ENCODE measurements at regions not wholly inside any gene's neighbourhood (a gene's known extent, or its start where the extent isn't known, plus 50 kb on each side); places are given as distances from the start of the nearest gene placed in this dataset.

DNA sequence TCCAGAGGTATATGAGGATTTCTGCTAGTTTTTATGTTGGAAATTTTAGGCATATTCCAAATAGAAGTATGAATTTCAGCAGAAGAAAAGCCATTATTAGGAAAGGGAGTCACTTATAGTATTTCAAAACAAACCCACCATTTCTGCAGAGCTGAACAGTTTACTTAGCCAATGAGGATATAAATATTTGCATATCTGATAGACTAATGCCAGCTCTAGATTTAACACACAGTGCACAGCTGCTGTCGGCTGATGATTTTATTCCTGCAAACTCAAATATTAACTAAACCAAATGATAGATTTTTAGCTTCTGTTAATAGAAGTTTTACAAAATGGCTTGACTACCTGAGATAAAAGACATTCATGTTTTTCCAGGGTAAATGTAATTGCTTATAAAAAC is 375.8 kb upstream of the FANCL start:
- Histone ChIP-seq H3K27ac (ENCODE audit: low read depth, low read length) (no peak overlapping the region), H3K36me3 (ENCODE audit: control insufficient read depth in 3 of 3, insufficient read depth in 3 of 3, low read length in 3 of 3) (no peaks in the 10 kb centered on the region), H3K4me3 (ENCODE audit: low read length in 3 of 3) (no peak overlapping the region), H3K9ac (ENCODE audit: low read depth in 1 of 3, low read length in 3 of 3) (no peak overlapping the region), H3K4me1 (ENCODE audit: control insufficient read depth in 3 of 3, insufficient read depth in 3 of 3, low read length in 3 of 3) (no peaks in the 10 kb centered on the region), H3K9me3 (ENCODE audit: control insufficient read depth in 3 of 3, low read length in 3 of 3) (no peaks in the 10 kb centered on the region), H3K27me3 (ENCODE audit: control insufficient read depth in 3 of 3, insufficient read depth in 3 of 3, low read length in 3 of 3) (no peaks in the 10 kb centered on the region)

DNA sequence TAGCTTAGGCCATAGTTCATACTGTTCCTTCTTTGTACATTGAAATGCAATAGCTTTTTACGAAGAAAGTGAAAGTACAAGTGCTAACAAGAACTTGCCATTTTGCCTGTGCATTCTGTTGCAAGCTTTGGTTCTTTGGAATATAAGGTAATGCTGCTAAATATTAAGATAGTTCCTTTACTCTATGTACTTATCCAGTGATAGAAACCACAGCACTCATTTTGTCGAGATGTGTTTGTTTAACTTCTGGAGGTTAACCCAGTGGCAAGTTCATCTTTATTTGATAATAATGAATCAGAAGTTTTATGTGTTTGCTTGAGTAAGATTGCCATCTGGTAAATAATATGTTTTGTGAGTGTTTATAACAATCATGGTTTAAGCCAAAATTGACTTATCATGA is 373.1 kb upstream of the FANCL start:
- no peak overlapping the region for H3K4me3 ChIP-seq (ENCODE audit: low read length in 3 of 3)
- no peaks in the 10 kb centered on the region for H3K36me3 ChIP-seq (ENCODE audit: control insufficient read depth in 3 of 3, insufficient read depth in 3 of 3, low read length in 3 of 3)
- no peaks in the 10 kb centered on the region for H3K9me3 ChIP-seq (ENCODE audit: control insufficient read depth in 3 of 3, low read length in 3 of 3)
- no peaks in the 10 kb centered on the region for H3K4me1 ChIP-seq (ENCODE audit: control insufficient read depth in 3 of 3, insufficient read depth in 3 of 3, low read length in 3 of 3)
- H3K27ac ChIP-seq (ENCODE audit: low read depth, low read length), result no peak overlapping the region
- no peak overlapping the region for H3K9ac ChIP-seq (ENCODE audit: low read depth in 1 of 3, low read length in 3 of 3)
- H3K27me3 ChIP-seq (ENCODE audit: control insufficient read depth in 3 of 3, insufficient read depth in 3 of 3, low read length in 3 of 3), result no peaks in the 10 kb centered on the region

DNA sequence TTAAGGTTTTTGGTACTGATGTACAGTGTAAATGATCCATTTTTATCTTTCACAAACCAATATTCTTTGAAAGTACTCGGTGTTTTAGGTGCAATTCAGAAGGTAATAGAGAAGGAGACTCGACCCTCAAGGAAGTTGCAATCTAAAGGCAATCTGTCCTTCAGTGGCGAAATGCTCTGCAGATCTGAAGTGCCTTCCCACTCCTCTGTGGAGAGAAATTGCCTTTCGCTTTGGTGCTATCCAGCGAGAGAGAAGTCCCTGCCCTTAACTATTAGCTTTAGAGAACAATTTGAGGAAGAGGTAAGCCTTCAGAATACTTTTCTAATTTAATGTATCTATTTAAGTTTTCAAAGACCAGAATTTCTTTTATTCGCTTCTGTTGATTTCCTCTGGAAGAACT is 371.8 kb upstream of the FANCL start:
- H3K4me3 ChIP-seq (ENCODE audit: low read length in 3 of 3), result no peak overlapping the region
- H3K27ac ChIP-seq (ENCODE audit: low read depth, low read length), result no peak overlapping the region
- H3K9ac ChIP-seq (ENCODE audit: low read depth in 1 of 3, low read length in 3 of 3), result no peak overlapping the region
- no peaks in the 10 kb centered on the region for H3K27me3 ChIP-seq (ENCODE audit: control insufficient read depth in 3 of 3, insufficient read depth in 3 of 3, low read length in 3 of 3)
- H3K36me3 ChIP-seq (ENCODE audit: control insufficient read depth in 3 of 3, insufficient read depth in 3 of 3, low read length in 3 of 3), result no peaks in the 10 kb centered on the region
- H3K4me1 ChIP-seq (ENCODE audit: control insufficient read depth in 3 of 3, insufficient read depth in 3 of 3, low read length in 3 of 3), result no peaks in the 10 kb centered on the region
- no peaks in the 10 kb centered on the region for H3K9me3 ChIP-seq (ENCODE audit: control insufficient read depth in 3 of 3, low read length in 3 of 3)

DNA sequence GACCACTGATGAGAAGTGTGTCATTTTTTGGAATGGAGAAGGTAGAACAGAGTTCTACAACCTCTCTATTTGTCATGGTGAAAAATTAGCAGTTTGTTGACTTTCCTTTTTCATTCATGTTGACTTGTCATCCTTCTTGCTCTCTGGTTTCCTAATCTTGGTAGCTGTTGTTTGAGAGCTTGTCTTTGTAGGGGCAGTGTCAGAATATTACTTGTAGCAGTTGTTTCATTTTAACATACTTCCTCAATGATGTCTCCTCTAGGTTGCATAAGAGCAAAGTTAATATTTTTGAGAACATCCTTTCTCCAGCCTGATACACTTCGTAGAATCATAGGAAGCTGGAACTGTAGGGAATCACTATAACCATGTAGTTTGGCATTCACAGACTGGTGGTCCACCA is 368.2 kb upstream of the FANCL start:
- Histone ChIP-seq H3K36me3 (ENCODE audit: control insufficient read depth in 3 of 3, insufficient read depth in 3 of 3, low read length in 3 of 3) (no peaks in the 10 kb centered on the region), H3K9ac (ENCODE audit: low read depth in 1 of 3, low read length in 3 of 3) (no peak overlapping the region), H3K4me3 (ENCODE audit: low read length in 3 of 3) (no peak overlapping the region), H3K27ac (ENCODE audit: low read depth, low read length) (no peak overlapping the region), H3K4me1 (ENCODE audit: control insufficient read depth in 3 of 3, insufficient read depth in 3 of 3, low read length in 3 of 3) (no peaks in the 10 kb centered on the region), H3K27me3 (ENCODE audit: control insufficient read depth in 3 of 3, insufficient read depth in 3 of 3, low read length in 3 of 3) (no peaks in the 10 kb centered on the region), H3K9me3 (ENCODE audit: control insufficient read depth in 3 of 3, low read length in 3 of 3) (no peaks in the 10 kb centered on the region)

DNA sequence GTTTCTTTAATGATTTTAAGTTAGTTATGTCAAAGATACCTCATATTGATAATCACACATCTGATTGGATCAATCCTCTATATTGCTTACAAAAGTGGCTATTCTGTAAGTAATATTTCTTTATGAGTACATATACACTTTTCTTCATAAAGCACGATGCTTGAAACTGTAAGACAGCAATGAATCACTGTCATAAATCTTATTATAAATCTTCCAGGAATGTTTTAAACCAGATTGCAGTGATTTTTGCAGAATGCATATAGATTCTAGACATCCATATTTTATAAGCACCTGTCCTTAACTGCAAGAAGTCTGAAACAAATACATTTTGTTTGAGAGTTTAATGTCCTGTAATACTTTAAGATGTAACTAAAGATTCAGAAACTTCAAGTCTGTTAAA is 367.0 kb upstream of the FANCL start:
- H3K9me3 ChIP-seq (ENCODE audit: control insufficient read depth in 3 of 3, low read length in 3 of 3), result no peaks in the 10 kb centered on the region
- no peaks in the 10 kb centered on the region for H3K4me1 ChIP-seq (ENCODE audit: control insufficient read depth in 3 of 3, insufficient read depth in 3 of 3, low read length in 3 of 3)
- H3K27me3 ChIP-seq (ENCODE audit: control insufficient read depth in 3 of 3, insufficient read depth in 3 of 3, low read length in 3 of 3), result no peaks in the 10 kb centered on the region
- no peak overlapping the region for H3K4me3 ChIP-seq (ENCODE audit: low read length in 3 of 3)
- H3K27ac ChIP-seq (ENCODE audit: low read depth, low read length), result no peak overlapping the region
- H3K36me3 ChIP-seq (ENCODE audit: control insufficient read depth in 3 of 3, insufficient read depth in 3 of 3, low read length in 3 of 3), result no peaks in the 10 kb centered on the region
- no peak overlapping the region for H3K9ac ChIP-seq (ENCODE audit: low read depth in 1 of 3, low read length in 3 of 3)

DNA sequence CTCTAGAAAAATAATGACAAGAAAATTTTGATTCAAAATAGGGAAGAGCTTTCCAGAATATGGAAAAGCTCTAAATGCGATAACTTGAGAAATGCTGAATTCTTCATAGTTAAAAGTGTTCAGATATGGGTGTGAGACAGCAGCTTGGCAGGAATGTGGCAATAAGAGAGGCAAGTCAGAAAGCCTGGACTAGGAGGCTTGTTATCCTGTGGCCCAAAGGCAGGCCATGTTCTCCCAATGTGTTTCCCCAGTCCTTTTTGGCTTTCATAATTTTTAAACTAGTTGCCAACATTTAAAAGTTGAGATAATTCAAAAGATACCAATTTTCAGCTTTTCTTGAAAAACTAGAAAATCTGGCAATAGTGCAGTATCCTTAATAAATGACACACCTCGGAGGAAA is 366.3 kb upstream of the FANCL start:
- Histone ChIP-seq H3K36me3 (ENCODE audit: control insufficient read depth in 3 of 3, insufficient read depth in 3 of 3, low read length in 3 of 3) (no peaks in the 10 kb centered on the region), H3K27ac (ENCODE audit: low read depth, low read length) (no peak overlapping the region), H3K9ac (ENCODE audit: low read depth in 1 of 3, low read length in 3 of 3) (no peak overlapping the region), H3K4me3 (ENCODE audit: low read length in 3 of 3) (no peak overlapping the region), H3K27me3 (ENCODE audit: control insufficient read depth in 3 of 3, insufficient read depth in 3 of 3, low read length in 3 of 3) (no peaks in the 10 kb centered on the region), H3K4me1 (ENCODE audit: control insufficient read depth in 3 of 3, insufficient read depth in 3 of 3, low read length in 3 of 3) (no peaks in the 10 kb centered on the region), H3K9me3 (ENCODE audit: control insufficient read depth in 3 of 3, low read length in 3 of 3) (no peaks in the 10 kb centered on the region)

DNA sequence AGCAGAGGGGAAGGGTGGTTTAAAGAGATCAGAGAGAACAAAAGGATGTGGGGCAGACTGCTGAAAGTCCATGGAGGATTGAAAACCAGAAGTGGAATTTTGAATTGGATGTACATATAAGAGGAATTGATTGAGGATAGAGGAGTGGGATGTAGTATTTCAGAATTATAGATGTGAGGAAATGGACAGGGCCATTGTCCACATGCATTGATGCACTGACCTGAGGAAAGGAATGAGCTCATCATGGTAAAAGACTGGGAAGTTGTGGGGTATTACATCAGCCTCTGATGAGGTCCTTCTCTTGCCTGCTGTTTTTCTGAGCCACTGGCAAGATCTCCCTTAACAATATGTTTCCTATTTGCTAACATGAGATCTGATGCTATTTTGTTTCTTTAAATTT is 365.7 kb upstream of the FANCL start:
- no peaks in the 10 kb centered on the region for H3K27me3 ChIP-seq (ENCODE audit: control insufficient read depth in 3 of 3, insufficient read depth in 3 of 3, low read length in 3 of 3)
- H3K27ac ChIP-seq (ENCODE audit: low read depth, low read length), result no peak overlapping the region
- H3K9ac ChIP-seq (ENCODE audit: low read depth in 1 of 3, low read length in 3 of 3), result no peak overlapping the region

DNA sequence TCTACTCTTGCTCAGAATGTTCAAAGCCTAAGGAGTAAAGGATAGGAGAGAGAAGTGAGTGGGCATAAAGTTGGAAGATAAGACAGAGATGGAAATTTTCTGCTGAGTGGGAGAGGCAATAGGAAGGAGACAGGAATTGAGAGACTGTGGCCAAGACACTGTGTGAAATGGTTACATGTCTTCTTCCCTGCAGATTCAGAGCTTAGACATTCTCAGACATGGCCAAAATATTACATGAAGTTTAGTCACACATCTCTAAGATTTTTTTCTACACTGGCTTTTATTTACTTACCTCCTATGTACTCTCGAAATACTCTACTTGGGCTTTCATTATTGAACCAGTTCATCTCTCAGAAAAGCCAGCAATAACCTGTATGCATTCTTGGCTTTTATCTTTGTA is 363.0 kb upstream of the FANCL start:
- no peaks in the 10 kb centered on the region for H3K36me3 ChIP-seq (ENCODE audit: control insufficient read depth in 3 of 3, insufficient read depth in 3 of 3, low read length in 3 of 3)
- no peak overlapping the region for H3K27ac ChIP-seq (ENCODE audit: low read depth, low read length)
- H3K9me3 ChIP-seq (ENCODE audit: control insufficient read depth in 3 of 3, low read length in 3 of 3), result no peaks in the 10 kb centered on the region
- H3K4me3 ChIP-seq (ENCODE audit: low read length in 3 of 3), result no peak overlapping the region
- no peaks in the 10 kb centered on the region for H3K4me1 ChIP-seq (ENCODE audit: control insufficient read depth in 3 of 3, insufficient read depth in 3 of 3, low read length in 3 of 3)
- H3K9ac ChIP-seq (ENCODE audit: low read depth in 1 of 3, low read length in 3 of 3), result no peak overlapping the region
- no peaks in the 10 kb centered on the region for H3K27me3 ChIP-seq (ENCODE audit: control insufficient read depth in 3 of 3, insufficient read depth in 3 of 3, low read length in 3 of 3)

More for the DNA sequence above, 365.7 kb upstream of the FANCL start:
- no peak overlapping the region for H3K4me3 ChIP-seq (ENCODE audit: low read length in 3 of 3)
- H3K4me1 ChIP-seq (ENCODE audit: control insufficient read depth in 3 of 3, insufficient read depth in 3 of 3, low read length in 3 of 3), result no peaks in the 10 kb centered on the region
- no peaks in the 10 kb centered on the region for H3K36me3 ChIP-seq (ENCODE audit: control insufficient read depth in 3 of 3, insufficient read depth in 3 of 3, low read length in 3 of 3)
- no peaks in the 10 kb centered on the region for H3K9me3 ChIP-seq (ENCODE audit: control insufficient read depth in 3 of 3, low read length in 3 of 3)

DNA sequence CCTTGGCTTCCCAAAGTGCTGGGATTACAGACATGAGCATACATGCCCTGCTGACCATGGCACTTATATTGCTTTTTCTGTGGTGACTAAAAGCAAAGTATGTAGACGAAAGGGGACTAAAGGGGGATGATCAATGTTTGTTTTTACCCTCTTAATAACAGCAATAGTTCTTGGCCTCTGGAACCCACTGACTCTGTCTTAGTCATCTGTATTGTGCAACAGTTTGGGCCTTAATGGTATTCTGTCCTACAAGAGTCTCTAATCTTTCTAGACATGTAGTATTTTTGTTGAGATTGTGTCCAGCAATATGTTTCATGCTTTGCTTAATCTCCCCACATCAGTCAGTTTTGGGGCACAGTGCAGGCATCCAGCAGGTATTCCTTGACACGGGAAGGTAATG is 359.9 kb upstream of the FANCL start:
- Histone ChIP-seq H3K9ac (ENCODE audit: low read depth in 1 of 3, low read length in 3 of 3) (no peak overlapping the region), H3K9me3 (ENCODE audit: control insufficient read depth in 3 of 3, low read length in 3 of 3) (no peaks in the 10 kb centered on the region), H3K4me3 (ENCODE audit: low read length in 3 of 3) (no peak overlapping the region), H3K27ac (ENCODE audit: low read depth, low read length) (no peak overlapping the region), H3K36me3 (ENCODE audit: control insufficient read depth in 3 of 3, insufficient read depth in 3 of 3, low read length in 3 of 3) (no peaks in the 10 kb centered on the region), H3K4me1 (ENCODE audit: control insufficient read depth in 3 of 3, insufficient read depth in 3 of 3, low read length in 3 of 3) (no peaks in the 10 kb centered on the region), H3K27me3 (ENCODE audit: control insufficient read depth in 3 of 3, insufficient read depth in 3 of 3, low read length in 3 of 3) (no peaks in the 10 kb centered on the region)

DNA sequence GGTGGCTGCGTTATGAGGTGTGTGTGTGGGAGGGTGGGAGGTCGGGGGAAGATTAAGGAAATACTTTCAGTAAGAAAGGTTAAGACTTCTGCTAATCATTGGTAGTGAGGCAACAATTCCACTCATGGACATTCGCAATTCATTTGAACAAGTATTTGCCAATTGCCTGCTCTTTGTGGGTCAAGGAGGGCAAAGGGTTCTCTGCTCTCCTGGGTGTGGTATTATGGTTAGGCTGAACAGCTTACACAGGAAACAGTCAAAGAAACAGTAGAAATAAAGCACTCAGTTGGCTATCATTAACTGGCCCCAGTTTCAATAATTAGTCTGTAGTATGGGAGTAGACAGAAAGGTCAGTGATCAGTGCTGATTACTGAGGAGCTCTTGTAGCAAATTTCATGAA is 357.0 kb upstream of the FANCL start:
- H3K36me3 ChIP-seq (ENCODE audit: control insufficient read depth in 3 of 3, insufficient read depth in 3 of 3, low read length in 3 of 3), result no peaks in the 10 kb centered on the region
- H3K27ac ChIP-seq (ENCODE audit: low read depth, low read length), result no peak overlapping the region
- H3K9ac ChIP-seq (ENCODE audit: low read depth in 1 of 3, low read length in 3 of 3), result no peak overlapping the region
- H3K4me1 ChIP-seq (ENCODE audit: control insufficient read depth in 3 of 3, insufficient read depth in 3 of 3, low read length in 3 of 3), result no peaks in the 10 kb centered on the region
- no peaks in the 10 kb centered on the region for H3K27me3 ChIP-seq (ENCODE audit: control insufficient read depth in 3 of 3, insufficient read depth in 3 of 3, low read length in 3 of 3)
- H3K4me3 ChIP-seq (ENCODE audit: low read length in 3 of 3), result no peak overlapping the region
- no peaks in the 10 kb centered on the region for H3K9me3 ChIP-seq (ENCODE audit: control insufficient read depth in 3 of 3, low read length in 3 of 3)

DNA sequence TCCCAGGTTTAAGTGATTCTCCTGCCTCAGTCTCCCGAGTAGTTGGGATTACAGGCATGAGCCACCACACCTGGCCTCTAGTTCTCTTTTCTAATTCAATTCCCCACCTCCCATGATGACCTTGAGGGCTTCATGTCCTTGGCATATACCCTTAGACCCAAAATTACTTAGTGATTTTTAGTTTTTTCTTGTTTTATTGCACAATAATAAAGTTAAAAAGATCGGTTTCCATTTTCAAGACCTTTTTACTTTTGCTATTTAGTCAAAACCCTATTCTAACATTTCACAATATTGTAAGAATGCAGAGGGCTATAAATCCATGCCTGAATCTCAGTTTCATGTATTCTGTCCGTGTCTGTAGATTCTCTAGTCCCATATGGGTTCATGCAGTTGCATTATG is 354.6 kb upstream of the FANCL start:
- Histone ChIP-seq H3K9ac (ENCODE audit: low read depth in 1 of 3, low read length in 3 of 3) (no peak overlapping the region), H3K36me3 (ENCODE audit: control insufficient read depth in 3 of 3, insufficient read depth in 3 of 3, low read length in 3 of 3) (no peaks in the 10 kb centered on the region), H3K27ac (ENCODE audit: low read depth, low read length) (no peak overlapping the region), H3K4me1 (ENCODE audit: control insufficient read depth in 3 of 3, insufficient read depth in 3 of 3, low read length in 3 of 3) (no peaks in the 10 kb centered on the region), H3K4me3 (ENCODE audit: low read length in 3 of 3) (no peak overlapping the region), H3K27me3 (ENCODE audit: control insufficient read depth in 3 of 3, insufficient read depth in 3 of 3, low read length in 3 of 3) (no peaks in the 10 kb centered on the region), H3K9me3 (ENCODE audit: control insufficient read depth in 3 of 3, low read length in 3 of 3) (no peaks in the 10 kb centered on the region)

Data from skeletal muscle tissue (tissue), 3 donors.